H54 (cell line): ENCODE measurements at regions not wholly inside any gene's neighbourhood (a gene's known extent, or its start where the extent isn't known, plus 50 kb on each side); places are given as distances from the start of the nearest gene placed in this dataset.

Source experiments
- DNase-seq: peaks from one replicate; pipeline ENCODE4 v3.0.0; 2011; ENCODE audit warnings: low spot score, mixed read lengths; ENCODE audit not compliant: insufficient read length
- FAIRE-seq: peaks from 3 replicates; lab custom pipeline; 2011; peaks lifted over from hg19 to GRCh38; lab: Jason Lieb, UNC
- POLR2A ChIP-seq: IDR thresholded peaks from 2 replicates; pipeline ENCODE4 v1.6.1; 2011; ENCODE audit warnings: low read depth, mild to moderate bottlenecking, low read length

- FAIRE-seq (no peak), DNase-seq (no peak)
- no peak for TF ChIP-seq POLR2A
These were observed 893.8 kb upstream of the SLC10A2 start for GRCh38 chr13:103960001-103960400.

- DNase-seq, result no peak
- FAIRE-seq, result no peak
- no peak for TF ChIP-seq POLR2A
These were observed 892.5 kb upstream of the SLC10A2 start for GRCh38 chr13:103958691-103959090.

GRCh38 chr13:103957939-103958338 lies 891.7 kb upstream of the SLC10A2 start:
- DNase-seq (no peak), FAIRE-seq (no peak)
- TF ChIP-seq POLR2A, result no peak

- FAIRE-seq (no peak), DNase-seq (no peak)
- TF ChIP-seq POLR2A, result no peak
These were observed 887.6 kb upstream of the SLC10A2 start for GRCh38 chr13:103953859-103954258.

- no peak for TF ChIP-seq POLR2A
- FAIRE-seq, result peak; percentile 71
These were observed 886.0 kb upstream of the SLC10A2 start for GRCh38 chr13:103952183-103952582.

GRCh38 chr13:103948426-103948825 lies 882.2 kb upstream of the SLC10A2 start:
- FAIRE-seq, result no peak
- no peak for TF ChIP-seq POLR2A
- DNase-seq, result no peak

More at GRCh38 chr13:103952183-103952582, 886.0 kb upstream of the SLC10A2 start:
- no peak for DNase-seq

GRCh38 chr13:103945836-103946235 lies 879.6 kb upstream of the SLC10A2 start:
- FAIRE-seq, result no peak
- TF ChIP-seq POLR2A, result no peak
- no peak for DNase-seq

GRCh38 chr13:103941506-103942140 lies 875.4 kb upstream of the SLC10A2 start:
- FAIRE-seq, result no peak
- TF ChIP-seq POLR2A, result no peak

GRCh38 chr13:103935117-103935516 lies 868.9 kb upstream of the SLC10A2 start:
- FAIRE-seq (no peak), DNase-seq (no peak)
- TF ChIP-seq POLR2A, result no peak

More at GRCh38 chr13:103941506-103942140, 875.4 kb upstream of the SLC10A2 start:
- no peak for DNase-seq

- no peak for TF ChIP-seq POLR2A
- FAIRE-seq (no peak), DNase-seq (no peak)
These were observed 865.7 kb upstream of the SLC10A2 start for GRCh38 chr13:103931885-103932284.

- no peak for TF ChIP-seq POLR2A
- DNase-seq (no peak), FAIRE-seq (peak; percentile 27)
These were observed 865.2 kb upstream of the SLC10A2 start for GRCh38 chr13:103931331-103931845.

GRCh38 chr13:103926118-103926517 lies 859.9 kb upstream of the SLC10A2 start:
- DNase-seq (no peak), FAIRE-seq (no peak)
- TF ChIP-seq POLR2A, result no peak

GRCh38 chr13:103908911-103909310 lies 842.7 kb upstream of the SLC10A2 start:
- no peak for TF ChIP-seq POLR2A
- no peak for FAIRE-seq
- DNase-seq, result no peak

GRCh38 chr13:103908274-103908673 lies 842.1 kb upstream of the SLC10A2 start:
- FAIRE-seq, result no peak
- TF ChIP-seq POLR2A, result no peak
- DNase-seq, result no peak

GRCh38 chr13:103903790-103904189 lies 837.6 kb upstream of the SLC10A2 start:
- no peak for DNase-seq
- no peak for FAIRE-seq
- no peak for TF ChIP-seq POLR2A
